ENCODE measurements at regions not wholly inside any gene's neighbourhood (a gene's known extent, or its start where the extent isn't known, plus 50 kb on each side); places are given as distances from the start of the nearest gene placed in this dataset.
"Not testable (repeated sequence)": the region's sequence is repeated elsewhere in the genome, so short reads cannot be mapped to it uniquely, and the experiment has no call there.

GRCh38 chr3:33956776-33957175 lies 158.3 kb downstream of the PDCD6IP start:
- DNase-seq (ENCODE audit: low spot score): no peak

- DNase-seq (ENCODE audit: low spot score): no peak
Measured at GRCh38 chr3:33957176-33957575, 158.7 kb downstream of the PDCD6IP start.

GRCh38 chr3:33958661-33959060 lies 160.2 kb downstream of the PDCD6IP start:
- DNase-seq (ENCODE audit: low spot score): no peak

DNA sequence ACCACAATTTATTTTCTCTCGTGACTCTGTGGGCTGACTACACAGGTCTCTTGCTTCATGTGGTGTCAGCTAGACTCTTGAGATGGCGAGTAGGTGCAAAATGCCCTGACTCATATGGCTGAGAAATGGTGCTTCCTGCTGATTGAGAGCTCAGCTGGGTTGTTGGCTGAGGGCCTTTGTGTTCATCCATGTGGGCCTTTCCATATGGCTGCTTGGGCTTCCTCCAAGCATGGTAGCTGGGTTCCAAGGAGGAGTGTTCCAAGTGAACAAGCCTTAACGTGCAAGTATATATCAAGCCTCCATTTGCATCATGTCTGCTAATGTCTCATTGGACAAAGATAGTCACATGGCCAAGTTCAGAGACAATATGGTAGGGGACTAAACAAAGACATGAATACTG lies 164.0 kb downstream of the PDCD6IP start:
- no peak for DNase-seq (ENCODE audit: low spot score)

DNA sequence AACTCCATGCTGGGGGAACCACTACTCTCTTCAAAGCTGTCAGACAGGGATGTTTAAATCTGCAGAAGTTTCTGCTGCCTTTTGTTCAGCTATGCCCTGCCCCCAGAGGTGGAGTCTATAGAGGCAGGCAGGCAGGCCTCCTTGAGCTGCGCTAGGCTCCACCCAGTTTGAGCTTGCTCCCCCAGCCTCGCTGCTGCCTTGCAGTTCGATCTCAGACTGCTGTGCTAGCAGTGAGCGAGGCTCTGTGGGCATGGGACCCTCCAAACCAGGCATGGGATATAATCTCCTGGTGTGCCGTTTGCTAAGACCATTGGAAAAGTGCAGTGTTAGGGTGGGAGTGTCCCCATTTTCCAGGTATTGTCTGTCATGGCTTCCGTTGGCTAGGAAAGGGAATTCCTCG lies 171.8 kb downstream of the PDCD6IP start:
- DNase-seq (ENCODE audit: low spot score): not testable (repeated sequence)

GRCh38 chr3:33971055-33971454 lies 172.6 kb downstream of the PDCD6IP start:
- DNase-seq (ENCODE audit: low spot score): no peak

GRCh38 chr3:33975463-33975862 lies 177.0 kb downstream of the PDCD6IP start:
- DNase-seq (ENCODE audit: low spot score): no peak

GRCh38 chr3:33977227-33977626 lies 178.8 kb downstream of the PDCD6IP start:
- no peak for DNase-seq (ENCODE audit: low spot score)

GRCh38 chr3:33980252-33980651 lies 181.8 kb downstream of the PDCD6IP start:
- no peak for DNase-seq (ENCODE audit: low spot score)

DNA sequence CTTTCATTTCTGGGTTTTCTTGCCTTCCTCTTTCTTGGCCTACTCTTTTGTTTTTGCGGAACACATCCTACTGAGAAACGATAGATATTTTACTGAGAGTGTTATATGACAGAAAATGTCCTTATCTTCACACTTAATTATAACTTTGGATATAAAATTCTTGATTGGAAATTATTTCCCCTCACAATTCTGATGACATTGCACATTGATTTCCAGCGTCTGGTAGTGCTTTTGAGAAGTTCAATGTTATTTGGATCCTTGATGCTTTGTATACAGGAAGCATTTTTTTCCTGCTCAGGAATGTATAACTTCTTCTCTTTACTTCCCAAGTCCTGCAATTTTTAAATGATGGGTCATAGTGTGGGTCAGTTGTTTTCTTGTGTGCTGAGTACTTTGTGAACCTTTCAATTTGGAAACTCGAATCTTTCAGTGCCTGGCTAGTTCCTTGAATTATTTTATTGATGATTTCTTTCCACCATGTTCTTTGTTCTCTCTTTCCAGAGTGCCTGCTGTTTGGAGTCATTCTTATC lies 183.9 kb downstream of the PDCD6IP start:
- no peak for DNase-seq (ENCODE audit: low spot score)

DNA sequence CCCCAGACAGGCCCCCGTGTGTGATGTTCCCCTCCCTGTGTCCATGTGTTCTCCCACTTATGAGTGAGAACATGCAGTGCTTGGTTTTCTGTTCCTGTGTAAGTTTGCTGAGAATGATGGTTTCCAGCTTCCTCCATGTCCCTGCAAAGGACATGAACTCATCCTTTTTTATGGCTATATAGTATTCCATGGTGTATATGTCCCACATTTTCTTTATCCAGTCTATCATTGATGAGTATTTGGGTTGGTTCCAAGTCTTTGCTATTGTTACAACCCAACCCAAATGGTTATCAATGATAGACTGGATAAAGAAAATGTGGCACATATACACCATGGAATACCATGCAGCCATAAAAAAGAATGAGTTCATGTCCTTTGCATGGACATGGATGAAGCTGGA lies 184.5 kb downstream of the PDCD6IP start:
- not testable (repeated sequence) for DNase-seq (ENCODE audit: low spot score)

GRCh38 chr3:33989229-33989628 lies 190.8 kb downstream of the PDCD6IP start:
- no peak for DNase-seq (ENCODE audit: low spot score)

- no peak for DNase-seq (ENCODE audit: low spot score)
Measured at GRCh38 chr3:33991673-33992072, 193.2 kb downstream of the PDCD6IP start.

DNA sequence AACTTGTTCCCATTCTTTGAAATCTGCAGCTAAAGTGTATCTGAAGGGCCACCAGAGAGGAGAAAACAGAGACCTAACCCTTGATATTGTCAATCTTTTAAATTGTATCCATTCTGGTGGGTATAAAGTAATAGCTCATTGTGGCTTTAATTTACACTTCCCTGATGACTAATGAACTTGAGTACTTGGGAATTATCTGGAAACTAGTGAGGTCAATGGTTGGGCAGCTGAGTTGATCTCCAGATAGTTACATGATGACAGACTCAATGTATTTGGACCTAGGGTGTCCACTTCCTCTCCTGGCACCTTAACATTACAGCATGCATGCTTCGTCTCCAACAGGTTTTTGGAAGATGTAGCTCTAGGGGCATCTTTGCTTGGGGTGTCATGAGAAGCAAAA lies 195.2 kb downstream of the PDCD6IP start:
- no peak for DNase-seq (ENCODE audit: low spot score)

GRCh38 chr3:33994568-33994967 lies 196.1 kb downstream of the PDCD6IP start:
- DNase-seq (ENCODE audit: low spot score): no peak

DNA sequence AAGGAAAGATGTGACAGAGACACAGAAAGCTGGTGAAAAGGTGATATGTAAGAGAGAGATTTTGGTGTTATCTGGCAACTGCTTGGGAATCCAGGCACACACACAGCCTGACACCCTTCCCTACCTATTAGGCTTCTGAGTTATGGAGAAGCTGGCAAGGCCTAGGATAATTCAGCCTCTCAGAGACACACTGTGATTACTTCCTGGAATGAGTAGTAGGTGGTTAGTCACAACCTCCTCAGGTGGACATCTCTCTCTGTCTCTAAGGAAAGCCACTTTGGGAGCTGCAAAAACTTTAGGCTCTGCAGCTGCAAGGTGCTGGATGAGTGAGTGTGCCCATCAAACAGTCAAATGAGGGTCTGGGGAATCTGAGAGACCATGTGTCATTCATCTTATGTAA lies 201.9 kb downstream of the PDCD6IP start:
- DNase-seq (ENCODE audit: low spot score): no peak

GRCh38 chr3:34001022-34001421 lies 202.6 kb downstream of the PDCD6IP start:
- no peak for DNase-seq (ENCODE audit: low spot score)

GRCh38 chr3:34001990-34002389 lies 203.6 kb downstream of the PDCD6IP start:
- no peak for DNase-seq (ENCODE audit: low spot score)

GRCh38 chr3:34002569-34003100 lies 204.2 kb downstream of the PDCD6IP start:
- no peak for DNase-seq (ENCODE audit: low spot score)

- no peak for DNase-seq (ENCODE audit: low spot score)
Measured at GRCh38 chr3:34005886-34006285, 207.5 kb downstream of the PDCD6IP start.

- no peak for DNase-seq (ENCODE audit: low spot score)
Measured at GRCh38 chr3:34008191-34008590, 209.8 kb downstream of the PDCD6IP start.

DNA sequence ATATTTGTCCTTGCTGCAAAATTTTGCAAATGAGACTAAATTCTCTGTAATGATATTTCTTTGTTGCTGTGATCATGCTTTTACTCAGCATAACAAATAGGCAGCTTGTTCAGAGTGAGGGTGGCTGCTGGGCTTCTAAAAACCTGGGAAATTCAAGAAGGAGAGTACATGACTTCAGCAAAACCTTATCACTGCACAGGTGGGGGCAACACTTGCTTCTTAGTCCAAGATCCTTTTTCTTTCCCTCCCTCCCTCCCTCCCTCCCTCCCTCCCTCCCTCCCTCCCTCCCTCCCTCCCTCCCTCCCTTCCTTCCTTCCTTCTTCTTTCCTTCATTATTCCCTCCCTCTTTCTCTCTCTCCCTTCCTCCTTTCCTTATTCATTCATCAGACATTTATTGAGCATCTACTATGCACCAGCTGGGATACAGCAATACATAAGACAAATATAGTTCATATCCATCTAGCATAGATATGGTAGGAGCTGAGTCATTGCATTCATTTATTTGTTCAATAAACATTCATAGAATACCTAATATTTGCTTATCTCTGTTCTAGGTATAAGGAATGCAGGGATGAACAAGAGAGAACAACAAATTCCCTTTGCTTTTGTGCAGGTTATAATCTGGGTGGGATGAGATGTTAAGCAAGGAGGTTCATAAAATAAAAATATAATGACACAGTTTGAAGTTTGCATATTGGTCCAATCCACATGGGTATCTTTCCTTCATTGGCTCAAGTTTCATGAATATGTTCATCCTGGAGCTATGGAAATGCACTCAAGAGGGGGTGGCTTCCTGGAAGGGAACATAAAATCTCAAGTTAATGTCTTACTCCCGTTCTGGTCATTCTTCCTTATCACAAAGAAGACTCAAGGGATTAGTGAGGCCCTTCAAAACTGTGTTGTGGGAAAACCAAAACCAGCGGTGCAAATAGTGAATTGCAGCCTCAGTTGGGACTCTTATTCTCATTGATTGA lies 210.7 kb downstream of the PDCD6IP start:
- DNase-seq (ENCODE audit: low spot score): no peak
